NCI-H1694 (cell line): ENCODE measurements at regions not wholly inside any gene's neighbourhood (a gene's known extent, or its start where the extent isn't known, plus 50 kb on each side); places are given as distances from the start of the nearest gene placed in this dataset.
"Not testable (repeated sequence)": the region's sequence is repeated elsewhere in the genome, so short reads cannot be mapped to it uniquely, and the experiment has no call there.

Source experiments
- DNase-seq: peaks from one replicate; lab custom pipeline; 2025; lab: John Stamatoyannopoulos, UW

- DNase-seq, result no peak
Observed at GRCh38 chr3:522888-523287, 326.3 kb downstream of the CHL1 start.

GRCh38 chr3:525415-525814 lies 328.9 kb downstream of the CHL1 start:
- no peak for DNase-seq

GRCh38 chr3:535566-536416 lies 339.2 kb downstream of the CHL1 start:
- DNase-seq, result no peak

GRCh38 chr3:536417-536813 lies 339.9 kb downstream of the CHL1 start:
- DNase-seq, result no peak

- no peak for DNase-seq
Observed at GRCh38 chr3:541062-541801, 344.7 kb downstream of the CHL1 start.

GRCh38 chr3:542021-542420 lies 345.5 kb downstream of the CHL1 start:
- no peak for DNase-seq

GRCh38 chr3:549636-550035 lies 353.1 kb downstream of the CHL1 start:
- no peak for DNase-seq

GRCh38 chr3:550471-550870 lies 353.9 kb downstream of the CHL1 start:
- DNase-seq, result peak; percentile 0

GRCh38 chr3:557972-558371 lies 361.4 kb downstream of the CHL1 start:
- DNase-seq, result no peak

GRCh38 chr3:567488-568185 lies 371.1 kb downstream of the CHL1 start:
- no peak for DNase-seq

GRCh38 chr3:579529-579928 lies 383.0 kb downstream of the CHL1 start:
- not testable (repeated sequence) for DNase-seq

GRCh38 chr3:589066-589465 lies 392.5 kb downstream of the CHL1 start:
- DNase-seq, result not testable (repeated sequence)

- DNase-seq, result not testable (repeated sequence)
Observed at GRCh38 chr3:597304-597703, 400.7 kb downstream of the CHL1 start.

GRCh38 chr3:597746-598145 lies 401.2 kb downstream of the CHL1 start:
- DNase-seq, result not testable (repeated sequence)

GRCh38 chr3:607480-607879 lies 410.9 kb downstream of the CHL1 start:
- DNase-seq, result not testable (repeated sequence)

GRCh38 chr3:621714-622113 lies 425.2 kb downstream of the CHL1 start:
- DNase-seq, result no peak

GRCh38 chr3:622314-622713 lies 425.8 kb downstream of the CHL1 start:
- no peak for DNase-seq

GRCh38 chr3:623914-624545 lies 427.5 kb downstream of the CHL1 start:
- no peak for DNase-seq

GRCh38 chr3:632571-633170 lies 436.1 kb downstream of the CHL1 start:
- peak; percentile 19 for DNase-seq

- DNase-seq, result no peak
Observed at GRCh38 chr3:634511-634910, 437.9 kb downstream of the CHL1 start.

GRCh38 chr3:635393-635792 lies 438.8 kb downstream of the CHL1 start:
- no peak for DNase-seq

- no peak for DNase-seq
Observed at GRCh38 chr3:643376-643775, 446.8 kb downstream of the CHL1 start.
